ENCODE measurements at regions not wholly inside any gene's neighbourhood (a gene's known extent, or its start where the extent isn't known, plus 50 kb on each side); places are given as distances from the start of the nearest gene placed in this dataset.
"Not testable (repeated sequence)": the region's sequence is repeated elsewhere in the genome, so short reads cannot be mapped to it uniquely, and the experiment has no call there.

DNA sequence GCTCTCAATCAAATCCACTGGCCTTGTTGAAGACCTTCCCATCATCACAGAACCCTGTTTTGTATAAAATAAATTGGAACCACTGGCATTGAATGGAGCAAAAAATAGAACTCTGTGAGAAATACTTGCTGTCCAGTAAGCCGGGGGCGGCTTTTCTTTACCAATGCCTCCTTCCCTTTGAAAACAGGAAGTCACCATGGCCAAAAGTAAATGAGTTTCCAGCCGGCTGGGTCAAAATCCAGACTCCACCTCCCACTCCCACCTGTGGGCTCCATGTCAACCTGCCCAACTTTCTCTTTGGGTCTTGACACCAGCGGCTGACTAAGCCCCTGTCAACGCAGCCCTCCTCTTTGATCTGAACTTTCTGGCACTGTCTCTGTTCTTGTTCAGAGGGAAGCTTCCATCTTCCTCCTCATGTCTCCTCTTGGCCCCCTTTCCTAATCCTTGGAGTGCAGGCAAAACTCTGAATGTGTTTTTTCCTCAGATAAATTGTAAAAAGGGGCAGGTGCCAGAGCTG is 95.2 kb downstream of the TFAP2C start:
- DNase-seq (ENCODE audit: low spot score) = no peak

DNA sequence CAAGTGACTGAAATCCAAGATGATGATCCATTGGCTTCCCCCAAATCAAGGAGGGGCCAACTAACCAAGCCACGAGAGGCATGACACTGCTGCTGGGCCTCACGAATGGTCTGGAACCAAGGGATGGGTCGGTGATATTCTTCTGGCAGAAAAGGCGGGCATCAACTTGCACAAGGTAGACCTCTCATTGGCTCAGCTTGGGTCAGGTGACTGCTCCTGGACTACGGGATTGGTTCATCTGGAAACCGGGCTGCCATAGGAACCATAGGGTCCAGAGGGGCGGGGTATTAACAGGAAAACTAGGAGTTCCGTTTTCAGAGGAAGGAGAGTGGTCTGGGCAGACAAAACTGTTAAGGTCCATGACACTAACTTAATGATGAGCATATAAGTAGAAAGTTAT is 100.9 kb downstream of the TFAP2C start:
- no peak for DNase-seq (ENCODE audit: low spot score)

DNA sequence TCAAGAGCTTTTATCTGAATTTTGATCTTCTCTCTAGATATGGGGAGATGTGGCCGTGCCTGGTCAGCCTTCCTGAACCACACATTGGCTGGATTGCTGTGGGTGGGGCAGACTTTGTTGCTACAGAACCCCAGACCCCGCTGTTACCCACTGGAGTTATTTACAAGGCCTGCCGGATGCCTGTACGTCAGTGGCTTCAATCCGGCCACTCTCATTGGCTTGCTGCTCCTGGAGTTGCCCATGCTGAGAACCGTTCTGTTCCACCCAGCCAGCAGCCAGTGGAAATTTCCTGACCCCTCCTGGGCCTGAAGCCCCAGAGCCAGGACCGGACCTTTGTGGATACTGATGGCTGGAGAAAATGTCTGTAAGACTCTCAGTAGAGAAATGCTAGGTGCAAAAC is 101.9 kb downstream of the TFAP2C start:
- no peak for DNase-seq (ENCODE audit: low spot score)

DNA sequence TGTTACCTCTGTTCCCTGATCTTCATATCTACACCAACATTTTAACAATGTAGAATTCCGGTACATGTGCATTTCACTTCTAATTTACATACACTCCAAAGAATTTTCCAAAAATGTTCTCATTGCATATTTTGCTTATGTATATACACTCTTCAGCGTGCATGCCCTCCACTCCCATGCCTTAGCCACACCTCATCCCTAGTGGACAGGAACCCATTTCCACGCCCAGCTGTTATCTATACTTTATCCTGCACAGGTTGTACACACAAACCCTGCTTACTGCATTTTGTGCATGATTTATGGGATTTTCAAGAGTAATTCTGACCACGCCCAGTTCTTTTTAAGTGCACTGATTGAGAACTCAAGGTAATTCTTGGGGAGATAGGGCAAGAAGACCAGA is 102.4 kb downstream of the TFAP2C start:
- no peak for DNase-seq (ENCODE audit: low spot score)

DNA sequence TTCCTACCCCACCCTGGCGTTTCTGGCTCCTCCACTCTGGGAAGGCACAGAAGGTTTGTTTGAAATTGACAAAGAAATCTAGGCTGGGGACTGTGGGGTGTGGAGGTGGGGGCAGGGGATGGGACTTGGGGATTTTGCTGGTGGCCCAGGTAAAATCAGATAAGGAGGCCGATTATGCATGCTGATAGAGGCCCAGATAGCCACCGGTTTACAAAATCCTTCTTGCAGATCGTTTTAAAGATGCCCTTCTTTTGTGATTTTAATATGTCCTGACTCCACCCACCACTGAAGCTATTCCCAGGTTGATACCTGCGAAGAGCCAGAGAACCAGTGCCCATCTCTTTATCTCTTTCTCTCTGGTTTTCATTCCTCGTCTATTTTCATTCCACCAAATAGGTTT is 104.9 kb downstream of the TFAP2C start:
- DNase-seq (ENCODE audit: low spot score) = no peak

DNA sequence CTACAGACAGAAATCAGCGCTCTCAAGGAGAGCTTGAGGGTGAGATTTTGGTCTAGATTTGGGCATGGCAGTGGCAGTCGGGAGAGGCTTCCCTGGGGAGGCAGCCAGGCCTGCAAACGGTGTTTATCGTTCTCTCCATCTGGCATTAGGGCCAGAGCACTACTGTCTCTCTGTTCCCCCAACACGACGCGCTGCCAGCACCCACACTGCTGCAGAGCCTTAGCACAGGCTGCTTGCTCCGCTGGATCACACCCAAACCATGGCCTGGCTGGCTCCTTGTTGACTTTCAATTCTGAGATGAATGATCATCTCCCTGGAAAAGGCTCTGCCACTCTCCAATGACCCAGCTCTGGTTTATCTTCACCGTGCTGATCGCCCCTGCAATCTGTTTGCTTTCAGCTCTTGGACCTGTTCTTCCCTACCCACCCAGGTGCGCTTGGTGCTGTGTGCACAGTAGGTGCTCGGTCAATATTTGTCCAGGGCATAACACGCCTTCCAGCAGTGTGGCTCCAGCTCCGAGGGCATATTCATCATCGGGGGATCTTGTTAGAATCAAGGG is 106.1 kb downstream of the TFAP2C start:
- DNase-seq (ENCODE audit: low spot score) = no peak

DNA sequence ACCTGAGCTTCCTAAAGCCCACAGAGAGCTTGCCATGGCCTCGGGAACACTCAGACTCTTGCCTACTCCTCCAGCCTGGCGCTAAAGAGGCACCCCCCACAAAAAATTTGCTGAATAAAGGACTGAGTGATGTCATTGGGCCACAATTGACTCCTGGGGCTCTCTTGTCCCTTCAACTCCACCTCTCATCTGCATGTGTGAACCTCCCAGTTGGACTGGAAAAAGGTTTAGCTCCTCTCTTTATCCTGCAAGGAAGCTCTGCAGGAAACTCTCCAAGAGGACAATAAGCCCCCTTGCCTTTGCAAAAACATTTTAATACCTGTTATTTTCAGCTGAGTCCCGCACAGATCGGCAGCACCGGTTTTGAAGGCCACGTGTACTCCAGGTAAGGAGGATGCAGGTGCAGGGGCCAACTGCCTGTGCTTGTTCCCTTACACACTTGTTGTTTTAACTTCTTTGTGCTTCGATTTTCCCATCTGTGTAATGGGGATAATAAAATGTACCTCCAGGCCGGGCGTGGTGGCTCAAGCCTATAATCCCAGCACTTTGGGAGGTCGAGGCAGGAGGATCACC is 107.3 kb downstream of the TFAP2C start:
- DNase-seq (ENCODE audit: low spot score) = no peak

DNA sequence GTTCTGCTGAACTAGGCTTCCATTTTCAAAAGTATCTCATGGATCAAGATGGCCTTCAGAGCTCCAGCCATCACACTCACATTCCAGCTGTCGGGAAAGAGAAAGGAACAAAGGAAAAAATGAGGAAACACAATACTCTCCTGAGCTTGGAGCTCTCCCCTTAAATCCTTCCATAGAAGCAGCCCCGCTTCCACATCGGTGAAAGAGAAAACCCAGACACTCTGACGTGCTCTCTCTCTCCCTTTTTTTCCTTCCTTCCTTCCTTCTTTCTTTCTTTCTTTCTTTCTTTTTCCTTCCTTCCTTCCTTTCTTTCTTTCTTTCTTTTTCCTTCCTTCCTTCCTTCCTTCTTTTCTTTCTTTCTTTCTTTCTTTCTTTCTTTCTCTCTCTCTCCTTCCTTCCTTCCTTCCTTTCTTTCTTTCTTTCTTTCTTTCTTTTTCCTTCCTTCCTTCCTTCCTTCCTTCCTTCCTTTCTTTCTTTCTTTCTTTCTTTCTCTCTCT is 115.3 kb downstream of the TFAP2C start:
- DNase-seq (ENCODE audit: low spot score) = not testable (repeated sequence)

DNA sequence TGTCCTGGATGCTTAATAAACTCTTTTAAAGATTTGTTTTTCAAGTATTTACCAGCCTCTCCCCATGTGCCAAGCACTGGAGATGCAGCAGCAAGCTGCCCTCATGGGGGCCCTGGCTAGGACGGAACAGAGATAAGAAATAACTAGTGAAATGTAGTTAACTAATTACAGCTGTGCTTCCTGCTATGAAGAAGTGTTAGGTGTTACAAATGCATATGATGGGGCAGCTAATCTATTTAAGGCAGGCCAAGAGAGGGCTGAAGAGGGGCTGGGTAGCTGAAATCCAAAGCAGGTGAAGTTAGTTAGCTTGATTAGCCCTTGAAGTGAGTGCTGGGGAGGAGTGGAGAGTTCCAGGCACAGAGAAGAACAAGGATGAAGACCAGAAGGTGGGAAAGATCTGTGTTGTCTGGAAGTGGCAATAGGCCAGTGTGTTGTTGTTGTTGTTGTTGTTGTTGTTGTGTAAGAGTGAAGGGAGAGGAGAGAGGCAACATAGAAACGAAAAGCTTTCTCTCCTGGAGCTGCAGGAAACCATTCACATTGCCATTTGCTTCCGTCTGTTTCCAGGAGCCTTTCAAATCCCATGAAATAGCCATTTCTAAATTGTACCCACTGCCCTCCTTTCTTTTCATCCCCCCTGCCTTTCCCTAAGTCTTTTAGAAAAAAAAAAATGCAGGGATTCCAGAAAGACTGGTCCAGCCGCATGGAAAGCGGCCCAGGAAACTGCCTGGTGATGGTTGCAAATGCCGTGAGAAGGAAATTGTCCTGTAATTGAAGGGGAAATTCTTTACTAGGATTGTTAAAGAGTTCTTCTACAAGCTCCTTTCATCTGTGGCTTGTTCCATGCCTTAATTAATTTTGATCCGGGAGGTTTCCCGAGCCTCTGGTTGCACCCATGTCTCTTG is 119.6 kb downstream of the TFAP2C start:
- no peak for DNase-seq (ENCODE audit: low spot score)

DNA sequence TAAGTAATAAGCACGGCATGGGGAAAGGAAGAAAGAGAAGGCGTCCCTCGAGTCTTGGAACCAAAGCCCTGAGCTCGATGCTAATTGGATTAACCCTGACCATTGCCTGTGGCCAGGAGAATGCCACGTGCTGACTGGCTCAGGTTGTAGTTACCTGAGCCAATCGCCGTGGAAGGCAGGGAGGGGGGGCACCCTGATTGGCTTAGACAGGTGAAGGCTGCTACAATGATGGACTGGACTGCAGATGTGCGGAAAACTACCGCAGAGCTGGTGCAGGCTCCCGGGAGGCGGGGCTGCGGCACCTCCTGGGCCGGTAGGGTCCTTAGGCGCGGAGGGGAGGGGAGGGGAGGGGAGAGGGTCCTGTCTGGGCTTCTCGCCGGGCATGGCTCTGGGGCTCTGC is 121.3 kb downstream of the TFAP2C start:
- no peak for DNase-seq (ENCODE audit: low spot score)

DNA sequence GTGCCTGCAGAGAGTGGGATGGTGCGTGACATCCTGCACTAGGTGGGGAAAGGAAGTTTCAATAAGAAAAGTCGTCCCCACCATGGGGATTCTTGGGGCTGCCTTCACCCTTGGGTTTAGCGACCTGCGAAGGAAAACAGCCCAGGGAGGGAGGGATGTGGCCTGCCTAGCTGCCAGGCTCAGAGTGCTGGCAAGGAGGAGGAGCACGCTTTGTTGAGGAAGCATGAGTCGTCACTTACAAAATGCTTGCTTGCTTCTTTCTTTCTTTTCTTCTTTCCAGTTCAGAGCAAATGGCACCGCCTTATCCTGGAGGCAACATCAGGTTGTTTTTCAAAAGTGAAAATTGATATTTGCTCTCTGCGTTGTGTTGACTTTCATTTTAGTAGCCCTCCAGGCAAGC is 123.2 kb downstream of the TFAP2C start:
- DNase-seq (ENCODE audit: low spot score) = no peak

DNA sequence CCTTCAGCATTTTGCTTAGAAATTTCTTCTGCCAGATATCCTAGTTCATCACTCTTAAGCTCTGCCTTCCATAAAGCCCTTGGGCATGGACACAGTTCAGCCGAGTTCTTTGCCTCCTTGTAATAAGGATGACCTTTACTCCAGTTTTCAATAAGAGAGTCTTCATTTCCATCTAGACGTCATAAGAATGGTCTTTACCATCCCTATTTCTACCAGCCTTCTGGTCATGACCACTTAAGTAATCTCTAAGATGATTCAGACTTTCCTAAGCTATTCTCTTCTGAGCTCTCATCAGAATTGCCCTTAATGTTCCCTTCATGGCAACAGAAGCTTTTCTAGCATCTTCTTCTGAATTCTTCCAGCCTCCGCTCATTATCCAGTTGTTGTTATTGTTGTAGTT is 126.1 kb downstream of the TFAP2C start:
- DNase-seq (ENCODE audit: low spot score) = no peak

DNA sequence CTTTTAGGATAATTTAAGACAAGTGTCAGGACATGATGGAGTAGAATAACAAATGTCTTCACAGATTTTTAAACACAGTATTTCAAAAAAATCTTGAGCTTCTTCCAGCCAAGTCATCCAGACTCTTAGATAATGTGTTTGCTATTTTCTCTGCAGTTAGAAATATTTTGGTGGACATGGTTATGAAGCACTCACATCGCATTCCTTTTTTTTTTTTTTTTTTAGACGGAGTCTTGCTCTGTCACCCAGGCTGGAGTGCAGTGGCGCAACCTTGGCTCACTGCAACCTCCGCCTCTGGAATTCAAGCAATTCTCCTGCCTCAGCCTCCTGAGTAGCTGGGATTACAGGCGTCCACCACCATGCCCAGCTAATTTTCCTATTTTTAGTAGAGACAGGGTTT is 127.6 kb downstream of the TFAP2C start:
- not testable (repeated sequence) for DNase-seq (ENCODE audit: low spot score)

DNA sequence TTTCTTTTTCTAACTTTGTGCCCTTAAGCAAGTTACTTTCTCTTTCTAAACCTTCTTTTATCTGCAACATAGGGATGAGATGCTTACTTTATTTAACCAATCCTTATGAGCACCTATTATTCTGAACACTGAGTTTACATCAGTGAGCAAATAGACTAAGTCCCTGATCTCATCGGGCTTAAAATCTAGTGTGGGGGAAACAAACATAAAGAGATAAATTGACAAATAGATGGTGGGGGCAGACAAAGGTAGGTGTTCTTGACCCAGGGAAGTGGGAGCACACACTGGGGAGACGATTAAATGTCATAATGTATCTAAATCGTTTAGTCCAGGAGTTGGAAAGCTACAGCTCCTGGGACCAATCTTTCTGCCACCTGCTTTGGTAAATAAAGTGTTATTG is 129.6 kb downstream of the TFAP2C start:
- no peak for DNase-seq (ENCODE audit: low spot score)

DNA sequence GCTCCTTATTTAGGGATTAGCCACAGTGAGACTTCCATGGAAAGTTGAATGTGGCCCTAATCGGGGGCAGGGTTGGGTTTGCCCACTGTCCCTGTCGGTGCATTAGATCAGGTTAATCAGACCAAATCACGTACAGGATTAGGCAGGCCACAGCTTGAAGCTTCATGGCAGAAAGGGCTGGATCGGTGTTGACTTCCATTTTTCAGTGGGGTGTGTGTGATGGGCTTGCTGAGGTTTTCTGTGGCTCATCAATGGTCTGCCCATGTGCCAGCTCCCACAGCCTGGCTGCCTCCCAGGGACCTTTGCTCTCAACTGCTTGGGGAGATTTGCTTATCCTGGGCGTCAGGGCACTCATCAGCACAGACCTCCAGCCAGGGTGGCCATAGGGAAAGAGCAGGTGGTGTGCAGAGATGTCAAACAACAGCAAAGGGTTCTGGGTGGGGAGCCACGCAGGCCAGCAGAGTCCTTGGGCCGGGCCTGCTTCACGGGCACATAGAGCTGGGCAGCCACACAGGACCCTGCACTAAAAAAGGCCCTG is 130.7 kb downstream of the TFAP2C start:
- DNase-seq (ENCODE audit: low spot score) = no peak

DNA sequence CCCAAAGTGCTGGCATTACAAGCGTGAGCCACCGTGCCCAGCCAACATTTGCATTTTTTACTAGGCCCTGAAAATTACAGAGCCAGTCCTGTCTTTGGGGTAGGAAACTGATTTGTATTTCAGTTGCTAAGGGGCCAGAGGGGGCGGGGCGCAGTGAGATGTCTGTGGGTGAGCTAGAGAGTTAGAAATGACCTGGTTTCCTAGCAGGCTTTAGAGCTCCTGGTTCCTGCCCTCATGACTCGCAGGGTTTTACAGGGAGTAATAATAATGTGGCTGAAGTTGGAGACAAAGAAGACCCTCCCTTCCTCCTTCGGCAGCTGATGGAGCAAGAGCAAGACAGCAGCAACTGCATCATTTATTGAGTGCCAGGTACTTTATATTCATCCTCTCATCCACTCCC is 131.5 kb downstream of the TFAP2C start:
- DNase-seq (ENCODE audit: low spot score) = no peak

DNA sequence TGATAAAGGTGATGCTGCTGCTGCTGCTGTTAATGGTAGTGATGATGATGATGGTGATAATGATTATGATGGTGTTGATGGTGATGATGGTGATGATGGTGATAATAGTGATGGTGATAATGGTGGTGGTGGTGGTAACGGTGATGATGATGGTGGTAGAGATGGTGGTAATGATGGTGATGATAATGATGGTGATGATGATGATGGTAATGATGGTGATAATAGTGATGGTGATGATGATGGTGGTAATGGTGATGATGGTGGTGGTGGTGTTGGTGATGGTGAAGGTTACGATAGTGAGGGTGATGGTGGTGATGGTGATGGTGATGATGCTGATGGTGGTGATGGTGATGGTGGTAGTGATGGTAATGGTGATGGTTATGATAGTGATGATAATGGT is 132.3 kb downstream of the TFAP2C start:
- DNase-seq (ENCODE audit: low spot score) = no peak

DNA sequence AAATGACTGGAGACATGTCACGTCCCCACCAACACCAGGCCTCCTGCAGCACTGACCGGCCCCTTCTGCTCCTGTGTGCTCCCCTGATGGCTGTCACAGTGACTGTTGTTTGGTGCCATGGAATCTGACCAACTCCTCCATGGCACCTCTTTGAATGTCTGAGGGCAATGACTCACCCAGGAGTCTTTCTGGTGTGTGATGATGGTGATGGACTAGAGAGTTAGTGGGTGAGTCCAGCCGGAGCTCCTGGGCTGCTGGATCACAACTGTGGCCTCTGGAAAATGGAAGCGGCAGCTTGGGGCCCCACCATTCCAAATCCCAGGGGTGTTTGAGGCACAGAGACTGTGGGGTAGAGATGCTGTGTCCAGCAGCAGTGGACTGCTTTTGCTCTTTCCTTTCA is 133.3 kb downstream of the TFAP2C start:
- DNase-seq (ENCODE audit: low spot score) = no peak

DNA sequence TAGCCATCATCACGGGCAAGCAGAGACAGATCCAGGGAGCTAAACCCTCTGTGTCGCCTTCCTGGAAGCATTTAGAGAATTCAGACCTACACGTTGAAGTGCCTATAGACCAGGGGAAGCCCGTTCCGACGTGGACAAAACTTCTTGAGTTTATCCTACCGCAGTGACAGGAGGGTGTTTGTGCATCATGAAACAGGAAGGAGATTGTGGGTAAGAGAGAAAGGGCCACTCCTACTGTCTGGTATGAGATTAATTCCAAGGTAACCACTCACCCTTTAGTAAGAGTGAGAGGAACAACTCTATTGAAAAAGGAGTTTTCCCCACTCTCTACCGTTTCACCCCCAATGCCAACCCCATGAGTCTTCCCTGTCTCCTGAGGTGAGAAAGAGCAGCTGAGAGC is 133.7 kb downstream of the TFAP2C start:
- no peak for DNase-seq (ENCODE audit: low spot score)

DNA sequence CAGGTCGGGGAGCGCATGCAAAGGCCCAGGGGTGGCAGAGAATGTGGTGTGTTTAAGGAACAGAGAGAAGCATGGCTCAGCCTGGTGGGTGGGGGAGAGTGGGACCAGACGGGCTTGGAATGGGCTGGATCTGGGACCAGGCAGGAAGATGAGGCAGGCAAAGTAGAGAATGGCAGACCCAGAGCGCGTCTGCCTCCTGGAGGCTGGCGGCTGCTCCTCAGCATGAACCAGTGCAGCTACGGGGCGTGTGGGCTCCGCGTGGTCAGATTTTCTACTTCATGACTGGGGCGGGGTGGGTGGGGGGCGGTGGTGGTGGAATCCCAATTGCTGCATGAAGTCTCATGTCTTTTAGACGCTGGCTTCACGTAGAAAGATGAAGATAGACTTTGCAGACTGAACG is 135.6 kb downstream of the TFAP2C start:
- DNase-seq (ENCODE audit: low spot score) = no peak

DNA sequence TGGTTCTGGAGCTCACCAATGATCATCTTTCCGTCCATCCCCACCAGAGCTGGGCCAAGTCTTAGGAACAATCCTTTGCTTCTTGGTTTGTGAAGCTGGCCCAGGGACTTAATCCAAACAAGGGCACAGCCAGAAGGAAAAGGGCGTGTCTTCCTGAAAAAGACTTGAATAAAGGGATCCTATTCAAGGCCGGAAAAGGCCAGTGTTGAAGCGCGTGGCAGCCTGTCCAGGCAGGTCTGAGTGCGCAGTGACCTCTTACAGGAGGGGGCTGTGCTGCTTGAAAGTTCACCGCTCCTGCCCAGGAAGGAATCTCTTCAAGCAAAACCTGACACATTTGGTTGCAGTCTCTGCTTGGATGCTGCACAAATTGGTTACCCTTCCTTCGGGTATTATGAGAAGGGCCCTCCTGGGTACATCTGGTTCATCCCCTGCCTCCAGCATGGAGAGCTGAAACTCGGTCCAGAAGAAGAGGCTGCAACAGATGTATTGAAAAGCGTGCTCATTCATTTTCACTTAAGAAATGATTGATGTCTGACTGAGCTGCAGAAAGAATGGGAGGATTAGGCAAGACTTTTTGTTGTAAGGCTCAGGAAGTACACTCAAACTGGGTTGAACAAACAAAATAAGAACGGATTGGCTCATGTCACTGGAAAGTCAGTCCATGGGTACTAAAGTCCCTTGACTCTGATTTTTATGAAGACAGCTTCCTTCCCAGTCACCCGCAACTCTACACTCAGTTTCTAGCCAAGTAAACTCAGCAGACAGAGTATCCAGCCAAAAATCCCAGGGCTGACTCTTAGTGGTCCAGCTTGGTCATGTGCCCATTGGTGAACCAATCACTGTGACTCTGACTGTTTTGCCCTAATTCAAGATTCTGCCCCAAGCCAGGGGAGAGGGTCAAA is 136.3 kb downstream of the TFAP2C start:
- DNase-seq (ENCODE audit: low spot score) = no peak

DNA sequence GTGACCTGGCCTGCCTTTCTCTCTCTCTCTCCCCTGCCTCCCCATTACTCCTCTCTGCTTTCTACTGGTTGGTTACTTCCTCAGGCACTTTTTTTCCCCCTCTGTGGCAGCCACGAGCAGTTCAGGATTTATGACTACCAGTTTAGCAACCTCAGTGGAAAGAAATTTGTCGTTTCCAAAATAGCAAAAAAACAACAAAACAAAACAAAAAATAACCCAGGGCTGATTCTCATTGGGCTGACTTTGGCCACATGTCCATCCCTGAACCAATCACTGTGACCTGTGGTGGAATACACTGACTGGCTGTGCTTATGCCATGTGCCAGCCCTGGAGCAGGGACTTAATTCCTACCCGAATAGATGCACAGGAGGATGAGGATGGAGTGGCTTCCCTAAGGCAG is 137.4 kb downstream of the TFAP2C start:
- no peak for DNase-seq (ENCODE audit: low spot score)
